HK-2 (cell line): ENCODE measurements at regions not wholly inside any gene's neighbourhood (a gene's known extent, or its start where the extent isn't known, plus 50 kb on each side); places are given as distances from the start of the nearest gene placed in this dataset.
A peak's percentile ranks its signal among the peaks of the same experiment; 100 is the strongest.

Experiments
- DNase-seq: peaks from one replicate; pipeline ENCODE4 v3.0.0-alpha.2; 2018; ENCODE audit not compliant: unreplicated experiment

- DNase-seq, result no peak
These were observed 329.4 kb upstream of the SOX5 start for GRCh38 chr12:24278832-24279231.

GRCh38 chr12:24270965-24271364 is 321.5 kb upstream of the SOX5 start:
- no peak for DNase-seq

- DNase-seq, result no peak
These were observed 321.0 kb upstream of the SOX5 start for GRCh38 chr12:24270464-24270863.

GRCh38 chr12:24268663-24269186 is 319.3 kb upstream of the SOX5 start:
- DNase-seq, result no peak

GRCh38 chr12:24266982-24267381 is 317.5 kb upstream of the SOX5 start:
- no peak for DNase-seq

GRCh38 chr12:24256684-24257083 is 307.2 kb upstream of the SOX5 start:
- DNase-seq, result no peak

- DNase-seq, result no peak
These were observed 306.6 kb upstream of the SOX5 start for GRCh38 chr12:24255920-24256665.

GRCh38 chr12:24252602-24253001 is 303.1 kb upstream of the SOX5 start:
- no peak for DNase-seq

- no peak for DNase-seq
These were observed 297.5 kb upstream of the SOX5 start for GRCh38 chr12:24246934-24247333.

GRCh38 chr12:24246376-24246775 is 296.9 kb upstream of the SOX5 start:
- no peak for DNase-seq

- DNase-seq, result no peak
These were observed 295.3 kb upstream of the SOX5 start for GRCh38 chr12:24244801-24245200.

GRCh38 chr12:24244231-24244630 is 294.8 kb upstream of the SOX5 start:
- no peak for DNase-seq

- DNase-seq, result no peak
These were observed 291.2 kb upstream of the SOX5 start for GRCh38 chr12:24240707-24241106.

GRCh38 chr12:24233519-24234246 is 284.2 kb upstream of the SOX5 start:
- DNase-seq, result no peak

- DNase-seq, result no peak
These were observed 283.1 kb upstream of the SOX5 start for GRCh38 chr12:24232531-24232930.

GRCh38 chr12:24231298-24231697 is 281.8 kb upstream of the SOX5 start:
- DNase-seq, result no peak

GRCh38 chr12:24230061-24230701 is 280.7 kb upstream of the SOX5 start:
- no peak for DNase-seq

- no peak for DNase-seq
These were observed 279.7 kb upstream of the SOX5 start for GRCh38 chr12:24229031-24229700.

GRCh38 chr12:24228371-24228770 is 278.9 kb upstream of the SOX5 start:
- DNase-seq, result no peak

- no peak for DNase-seq
These were observed 278.1 kb upstream of the SOX5 start for GRCh38 chr12:24227551-24227950.

- DNase-seq, result peak; percentile 10
These were observed 277.4 kb upstream of the SOX5 start for GRCh38 chr12:24226745-24227350.

GRCh38 chr12:24224401-24224800 is 274.9 kb upstream of the SOX5 start:
- no peak for DNase-seq
